ENCODE measurements at regions not wholly inside any gene's neighbourhood (a gene's known extent, or its start where the extent isn't known, plus 50 kb on each side); places are given as distances from the start of the nearest gene placed in this dataset.

DNA sequence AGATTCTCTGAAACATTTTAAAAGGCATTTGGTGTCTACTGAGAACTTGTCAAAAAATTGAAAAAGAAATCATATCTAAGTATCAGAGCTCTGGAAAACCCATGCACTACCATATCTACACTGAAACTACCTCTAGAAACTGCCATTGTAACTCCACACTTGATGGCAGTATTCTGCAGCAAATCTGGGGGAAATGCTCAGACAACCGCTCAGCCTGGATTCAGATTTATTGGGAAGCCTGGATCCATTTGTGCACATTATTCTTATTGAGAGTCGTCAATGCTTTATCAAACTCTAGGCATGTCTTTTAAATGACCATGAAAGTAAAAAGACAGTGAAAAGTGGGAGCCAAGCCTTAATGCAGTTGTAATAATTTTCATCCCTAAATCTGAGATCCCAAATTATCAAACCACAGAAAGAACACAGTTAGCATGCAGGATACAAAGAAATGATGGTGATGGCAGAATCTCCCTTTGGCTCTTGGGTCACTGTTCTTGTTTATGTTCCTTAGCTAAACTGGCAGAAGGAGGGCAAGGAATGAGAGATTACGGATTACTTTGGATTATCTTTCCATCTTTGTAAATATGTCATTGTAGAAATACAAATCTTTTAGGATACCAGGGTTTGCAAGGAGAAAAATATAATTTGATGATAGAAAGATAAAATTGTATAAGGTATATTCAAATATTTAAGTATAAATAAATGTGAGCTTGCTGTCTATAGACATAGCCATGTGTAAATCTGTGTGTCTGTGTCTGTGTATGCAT, 512.1 kb upstream of the SYT4 start:
- H3K9ac ChIP-seq (ENCODE audit: insufficient read depth, low read length) = no peak overlapping the region
- H3K36me3 ChIP-seq (ENCODE audit: control insufficient read depth, insufficient read depth, low read length) = no peaks in the 10 kb centered on the region
- no peak overlapping the region for H3K4me3 ChIP-seq (replicated peaks in 1 of 4; ENCODE audit: control extremely low read depth in 1 of 4, insufficient read depth in 1 of 4, low read depth in 3 of 4, low read length in 4 of 4)
- peak; percentile 33 to 73 for DNase-seq (ENCODE audit: low read depth in 2 of 2)
- H3K4me2 ChIP-seq (ENCODE audit: extremely low read depth, insufficient read depth, low read length) = no peak overlapping the region
- H3K27ac ChIP-seq (ENCODE audit: insufficient read depth, low read length) = no peak overlapping the region
- no peak overlapping the region for H2AFZ ChIP-seq (ENCODE audit: low read length)
- no peaks in the 10 kb centered on the region for H3K79me2 ChIP-seq (ENCODE audit: control insufficient read depth, insufficient read depth, low read length)
- H3K9me3 ChIP-seq (ENCODE audit: control insufficient read depth, insufficient read depth, low read depth, low read length) = no peaks in the 10 kb centered on the region
- H4K20me1 ChIP-seq (ENCODE audit: control insufficient read depth, extremely low read depth, insufficient read depth, low read length) = no peaks in the 10 kb centered on the region
- TF ChIP-seq EZH2 (IDR thresholded peaks at IDR 0.05; ENCODE audit: low read length, missing control alignments) = no peak
- peak; percentile 42 to 57 for TF ChIP-seq CTCF (conservative IDR thresholded peaks at IDR 0.05 in 1 of 2, IDR thresholded peaks at IDR 0.05 in 1 of 2; ENCODE audit: low read depth in 1 of 2, low read length in 2 of 2)
- H3K4me1 ChIP-seq (ENCODE audit: control insufficient read depth, extremely low read depth, insufficient read depth, low read length) = no peaks in the 10 kb centered on the region
- H3K27me3 ChIP-seq (ENCODE audit: control insufficient read depth, insufficient read depth, low read length) = no peaks in the 10 kb centered on the region

DNA sequence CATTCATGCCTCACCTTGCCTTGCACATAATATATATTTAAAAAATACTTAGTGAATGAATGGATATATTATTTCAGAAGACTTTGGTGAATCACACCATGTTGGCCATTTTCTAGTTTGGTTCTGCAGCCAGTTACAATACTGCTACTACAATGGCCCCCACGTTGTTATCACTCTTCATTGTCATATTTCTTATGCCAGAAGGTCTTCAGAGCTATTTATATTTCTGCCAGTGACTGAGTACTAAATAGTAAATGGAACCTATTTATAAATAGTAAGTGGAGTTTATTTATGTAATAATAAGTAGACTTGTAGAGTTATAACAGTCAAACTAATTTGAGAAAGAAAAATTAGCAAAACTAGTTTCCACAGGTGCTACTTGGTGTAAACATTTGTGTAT, 516.6 kb upstream of the SYT4 start:
- no peaks in the 10 kb centered on the region for H3K9me3 ChIP-seq (ENCODE audit: control insufficient read depth, insufficient read depth, low read depth, low read length)
- no peak overlapping the region for H2AFZ ChIP-seq (ENCODE audit: low read length)
- no peak overlapping the region for H3K4me2 ChIP-seq (ENCODE audit: extremely low read depth, insufficient read depth, low read length)
- DNase-seq (ENCODE audit: low read depth in 2 of 2) = no peak
- no peaks in the 10 kb centered on the region for H3K27me3 ChIP-seq (ENCODE audit: control insufficient read depth, insufficient read depth, low read length)
- H3K4me1 ChIP-seq (ENCODE audit: control insufficient read depth, extremely low read depth, insufficient read depth, low read length) = no peaks in the 10 kb centered on the region
- H3K36me3 ChIP-seq (ENCODE audit: control insufficient read depth, insufficient read depth, low read length) = no peaks in the 10 kb centered on the region
- no peak overlapping the region for H3K27ac ChIP-seq (ENCODE audit: insufficient read depth, low read length)
- H3K79me2 ChIP-seq (ENCODE audit: control insufficient read depth, insufficient read depth, low read length) = no peaks in the 10 kb centered on the region
- H3K9ac ChIP-seq (ENCODE audit: insufficient read depth, low read length) = no peak overlapping the region
- TF ChIP-seq CTCF (conservative IDR thresholded peaks at IDR 0.05 in 1 of 2, IDR thresholded peaks at IDR 0.05 in 1 of 2; ENCODE audit: low read depth in 1 of 2, low read length in 2 of 2) (no peak), EZH2 (IDR thresholded peaks at IDR 0.05; ENCODE audit: low read length, missing control alignments) (no peak)
- no peak overlapping the region for H3K4me3 ChIP-seq (replicated peaks in 1 of 4; ENCODE audit: control extremely low read depth in 1 of 4, insufficient read depth in 1 of 4, low read depth in 3 of 4, low read length in 4 of 4)
- H4K20me1 ChIP-seq (ENCODE audit: control insufficient read depth, extremely low read depth, insufficient read depth, low read length) = no peaks in the 10 kb centered on the region

DNA sequence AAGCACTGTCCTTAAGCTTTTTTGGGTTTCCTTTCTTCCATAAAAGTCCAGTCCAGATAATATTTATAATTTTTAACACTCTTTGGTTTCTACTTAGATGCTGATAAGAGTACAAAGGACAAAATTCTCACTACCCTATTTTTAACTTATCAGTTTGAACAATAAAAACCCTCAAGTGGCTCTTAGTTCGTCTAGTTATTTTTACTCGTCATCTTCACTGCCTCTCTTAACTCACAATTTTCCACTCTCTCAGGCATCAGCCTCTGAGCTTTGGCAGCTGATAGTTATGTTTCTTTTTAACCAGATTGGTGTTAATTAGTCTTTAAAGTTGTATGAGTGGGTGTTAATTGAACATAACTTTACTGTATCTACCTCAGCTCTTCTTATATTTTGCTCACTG, 517.1 kb upstream of the SYT4 start:
- H3K27me3 ChIP-seq (ENCODE audit: control insufficient read depth, insufficient read depth, low read length) = no peaks in the 10 kb centered on the region
- H4K20me1 ChIP-seq (ENCODE audit: control insufficient read depth, extremely low read depth, insufficient read depth, low read length) = no peaks in the 10 kb centered on the region
- TF ChIP-seq EZH2 (IDR thresholded peaks at IDR 0.05; ENCODE audit: low read length, missing control alignments) = no peak
- no peak for TF ChIP-seq CTCF (conservative IDR thresholded peaks at IDR 0.05 in 1 of 2, IDR thresholded peaks at IDR 0.05 in 1 of 2; ENCODE audit: low read depth in 1 of 2, low read length in 2 of 2)
- H3K4me1 ChIP-seq (ENCODE audit: control insufficient read depth, extremely low read depth, insufficient read depth, low read length) = no peaks in the 10 kb centered on the region
- DNase-seq (ENCODE audit: low read depth in 2 of 2) = no peak
- no peak overlapping the region for H3K9ac ChIP-seq (ENCODE audit: insufficient read depth, low read length)
- H3K4me2 ChIP-seq (ENCODE audit: extremely low read depth, insufficient read depth, low read length) = no peak overlapping the region
- no peaks in the 10 kb centered on the region for H3K79me2 ChIP-seq (ENCODE audit: control insufficient read depth, insufficient read depth, low read length)
- H3K4me3 ChIP-seq (replicated peaks in 1 of 4; ENCODE audit: control extremely low read depth in 1 of 4, insufficient read depth in 1 of 4, low read depth in 3 of 4, low read length in 4 of 4) = no peak overlapping the region
- H3K9me3 ChIP-seq (ENCODE audit: control insufficient read depth, insufficient read depth, low read depth, low read length) = no peaks in the 10 kb centered on the region
- H3K27ac ChIP-seq (ENCODE audit: insufficient read depth, low read length) = no peak overlapping the region
- no peak overlapping the region for H2AFZ ChIP-seq (ENCODE audit: low read length)
- no peaks in the 10 kb centered on the region for H3K36me3 ChIP-seq (ENCODE audit: control insufficient read depth, insufficient read depth, low read length)
